Panc1 (cell line): ENCODE measurements at regions not wholly inside any gene's neighbourhood (a gene's known extent, or its start where the extent isn't known, plus 50 kb on each side); places are given as distances from the start of the nearest gene placed in this dataset.

Experiments used
- POLR2AphosphoS5 ChIP-seq: IDR thresholded peaks from 2 replicates; pipeline ENCODE4 v1.6.1; 2012; ENCODE audit warnings: mild to moderate bottlenecking, low read depth, low read length, moderate library complexity
- REST ChIP-seq, 2 experiments: IDR thresholded peaks; 2 replicates each; pipeline ENCODE4 v1.6.1; 2011 to 2012; ENCODE audit warnings: low read depth in 2 of 2, control low read depth in 1 of 2, low read length in 1 of 2, mild to moderate bottlenecking in 1 of 2, moderate library complexity in 1 of 2; ENCODE audit not compliant: insufficient read depth in 1 of 2
- TF ChIP-seq, protein P1 (sequence below): fragments of 450-650 bp; IDR thresholded peaks from 2 replicates; pipeline ENCODE4 v1.5.1; 2017; ENCODE audit warnings: mild to moderate bottlenecking

GRCh38 chr7:32204361-32205018 lies 134.3 kb upstream of the PDE1C start:
- TF ChIP-seq, protein P1, sequence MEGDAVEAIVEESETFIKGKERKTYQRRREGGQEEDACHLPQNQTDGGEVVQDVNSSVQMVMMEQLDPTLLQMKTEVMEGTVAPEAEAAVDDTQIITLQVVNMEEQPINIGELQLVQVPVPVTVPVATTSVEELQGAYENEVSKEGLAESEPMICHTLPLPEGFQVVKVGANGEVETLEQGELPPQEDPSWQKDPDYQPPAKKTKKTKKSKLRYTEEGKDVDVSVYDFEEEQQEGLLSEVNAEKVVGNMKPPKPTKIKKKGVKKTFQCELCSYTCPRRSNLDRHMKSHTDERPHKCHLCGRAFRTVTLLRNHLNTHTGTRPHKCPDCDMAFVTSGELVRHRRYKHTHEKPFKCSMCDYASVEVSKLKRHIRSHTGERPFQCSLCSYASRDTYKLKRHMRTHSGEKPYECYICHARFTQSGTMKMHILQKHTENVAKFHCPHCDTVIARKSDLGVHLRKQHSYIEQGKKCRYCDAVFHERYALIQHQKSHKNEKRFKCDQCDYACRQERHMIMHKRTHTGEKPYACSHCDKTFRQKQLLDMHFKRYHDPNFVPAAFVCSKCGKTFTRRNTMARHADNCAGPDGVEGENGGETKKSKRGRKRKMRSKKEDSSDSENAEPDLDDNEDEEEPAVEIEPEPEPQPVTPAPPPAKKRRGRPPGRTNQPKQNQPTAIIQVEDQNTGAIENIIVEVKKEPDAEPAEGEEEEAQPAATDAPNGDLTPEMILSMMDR, result peak; percentile 81
- TF ChIP-seq REST (IDR thresholded peaks at IDR 0.05; ENCODE audit: insufficient read depth in 1 of 2, low read depth in 2 of 2, low read length in 1 of 2) (no peak), POLR2AphosphoS5 (no peak)
